Motor neuron (in vitro differentiated cells): ENCODE measurements at regions not wholly inside any gene's neighbourhood (a gene's known extent, or its start where the extent isn't known, plus 50 kb on each side); places are given as distances from the start of the nearest gene placed in this dataset.
A peak's percentile ranks its signal among the peaks of the same experiment; 100 is the strongest.

Experiments
- ATAC-seq, 8 experiments: fragments of 200-7000 bp; cut with Tn5 transposase; replicated peaks in 6 of 8; 2 replicates each; pipeline ENCODE4 v1.8.0; 2021; ENCODE audit warnings: mild to moderate bottlenecking in 8 of 8, moderate library complexity in 8 of 8
- H3K27ac ChIP-seq, 2 donors: fragments of 250-450 bp; sonication (Bioruptor Pico); 2 replicates each; pipeline ENCODE4 v1.9.0; 2021; ENCODE audit warnings: antibody characterized with exemption in 2 of 2, mild to moderate bottlenecking in 2 of 2, moderate library complexity in 1 of 2
- H3K4me1 ChIP-seq, 2 donors: fragments of 250-450 bp; sonication (Bioruptor Pico); replicated peaks in 1 of 2; 2 replicates each; pipeline ENCODE4 v1.6.1; 2021; ENCODE audit warnings: antibody characterized with exemption in 2 of 2, mild to moderate bottlenecking in 2 of 2, moderate library complexity in 1 of 2
- H3K4me3 ChIP-seq, 5 donors: fragments of 250-450 bp; sonication (Bioruptor Pico); 2 replicates each; pipeline ENCODE4 v1.9.0; 2021; ENCODE audit warnings: antibody characterized with exemption in 5 of 5, mild to moderate bottlenecking in 5 of 5, moderate library complexity in 4 of 5
- WGBS, 10 experiments: fragments of 450-650 bp; shearing (Covaris generic); methylation state at CpG; one replicate each; pipeline ENCODE4 v1.0.0; 2022; 5-methylcytosine and 5-hydroxymethylcytosine counted together
- in situ Hi-C, 9 experiments: fragments of 400-800 bp; cut with MboI; loops; one replicate each; pipeline ENCODE4 v1.15.0; 2021; ENCODE audit warnings: low sequenced_read_pairs in 9 of 9, low pct_unique_long_range_greater_than_20kb in 2 of 9; ENCODE audit not compliant: unreplicated experiment in 9 of 9

GRCh38 chr4:14896656-14897175 lies 105.6 kb upstream of the CPEB2 start:
- 40 to 87% (median 80%) methylated on average over 1 to 2 of the region's 2 CpGs; no CpG with 5 or more reads in 4 of the 10 experiments for WGBS, 10 experiments
- ATAC-seq = no peak
- Histone ChIP-seq H3K4me1 (no peaks in the 10 kb centered on the region), H3K27ac (no peak overlapping the region), H3K4me3 (no peak overlapping the region)
- in situ Hi-C loops = no loop called here

- peak in 2 of 8 experiments; percentile 86 to 96 for ATAC-seq
- H3K4me1 ChIP-seq = no peaks in the 10 kb centered on the region
- in situ Hi-C loops = no loop called here
Measured at GRCh38 chr4:14897217-14897616, 105.1 kb upstream of the CPEB2 start.

GRCh38 chr4:14898989-14899388 lies 103.3 kb upstream of the CPEB2 start:
- in situ Hi-C loops = no loop called here
- Histone ChIP-seq H3K27ac (no peak overlapping the region), H3K4me1 (no peaks in the 10 kb centered on the region), H3K4me3 (no peak overlapping the region)
- no peak for ATAC-seq

More at GRCh38 chr4:14897217-14897616, 105.1 kb upstream of the CPEB2 start:
- Histone ChIP-seq H3K4me3 (no peak overlapping the region), H3K27ac (no peak overlapping the region)
- WGBS, 10 experiments = 14 to 83% (median 61%) methylated on average over 1 to 2 of the region's 2 CpGs; no CpG with 5 or more reads in 4 of the 10 experiments

- H3K4me1 ChIP-seq = no peaks in the 10 kb centered on the region
- ATAC-seq = no peak
- no peak overlapping the region for H3K27ac ChIP-seq
- no peak overlapping the region for H3K4me3 ChIP-seq
- in situ Hi-C loops = no loop called here
- WGBS, 10 experiments = 0 to 100% (median 78%) methylated on average over 1 to 3 of the region's 3 CpGs; no CpG with 5 or more reads in 2 of the 10 experiments
Measured at GRCh38 chr4:14902342-14902741, 99.9 kb upstream of the CPEB2 start.

- no peak for ATAC-seq
- no peak overlapping the region for H3K27ac ChIP-seq
- in situ Hi-C loops = no loop called here
- H3K4me1 ChIP-seq = no peaks in the 10 kb centered on the region
- no peak overlapping the region for H3K4me3 ChIP-seq
- WGBS, 10 experiments = 40 to 100% (median 100%) methylated on average over 1 to 2 of the region's 2 CpGs; no CpG with 5 or more reads in 5 of the 10 experiments
Measured at GRCh38 chr4:14903321-14903720, 99.0 kb upstream of the CPEB2 start.

GRCh38 chr4:14906805-14907204 lies 95.5 kb upstream of the CPEB2 start:
- H3K4me3 ChIP-seq = no peak overlapping the region
- H3K4me1 ChIP-seq = no peaks in the 10 kb centered on the region
- no peak overlapping the region for H3K27ac ChIP-seq
- no peak for ATAC-seq
- in situ Hi-C loops = no loop called here

GRCh38 chr4:14908635-14909034 lies 93.6 kb upstream of the CPEB2 start:
- in situ Hi-C loops = no loop called here
- 5 to 63% (median 50%) methylated on average over 2 to 3 of the region's 3 CpGs; no CpG with 5 or more reads in 3 of the 10 experiments for WGBS, 10 experiments
- H3K27ac ChIP-seq = no peak overlapping the region
- H3K4me3 ChIP-seq = no peak overlapping the region
- no peak for ATAC-seq
- no peaks in the 10 kb centered on the region for H3K4me1 ChIP-seq

- Histone ChIP-seq H3K4me3 (no peak overlapping the region), H3K27ac (no peak overlapping the region), H3K4me1 (no peaks in the 10 kb centered on the region)
- in situ Hi-C loops = no loop called here
- WGBS, 10 experiments = 13 to 100% (median 72%) methylated on average over 1 to 5 of the region's 5 CpGs
- ATAC-seq = no peak
Measured at GRCh38 chr4:14910411-14910810, 91.9 kb upstream of the CPEB2 start.

GRCh38 chr4:14912426-14912825 lies 89.9 kb upstream of the CPEB2 start:
- in situ Hi-C loops = no loop called here
- no peak for ATAC-seq
- Histone ChIP-seq H3K27ac (no peak overlapping the region), H3K4me1 (no peaks in the 10 kb centered on the region), H3K4me3 (no peak overlapping the region)
- WGBS, 10 experiments = 29 to 100% (median 60%) methylated on average over 1 to 2 of the region's 2 CpGs; no CpG with 5 or more reads in 1 of the 10 experiments

GRCh38 chr4:14915018-14915417 lies 87.3 kb upstream of the CPEB2 start:
- 0 to 100% (median 88%) methylated on average over 1 to 2 of the region's 2 CpGs; no CpG with 5 or more reads in 5 of the 10 experiments for WGBS, 10 experiments
- no peak for ATAC-seq
- no peak overlapping the region for H3K27ac ChIP-seq

GRCh38 chr4:14916554-14917297 lies 85.6 kb upstream of the CPEB2 start:
- Histone ChIP-seq H3K27ac (no peak overlapping the region), H3K4me1 (peaks cover 3 to 4% of the 10 kb centered on the region in 2 donors), H3K4me3 (no peak overlapping the region)
- peak in 7 of 8 experiments; percentile 92 to 99 (median 94) for ATAC-seq
- in situ Hi-C loops = no loop called here
- 8 to 79% (median 26%) methylated on average over 1 to 6 of the region's 7 CpGs; no CpG with 5 or more reads in 2 of the 10 experiments for WGBS, 10 experiments

More at GRCh38 chr4:14915018-14915417, 87.3 kb upstream of the CPEB2 start:
- Histone ChIP-seq H3K4me3 (no peak overlapping the region), H3K4me1 (peaks cover 3 to 4% of the 10 kb centered on the region in 2 donors)
- in situ Hi-C loops = no loop called here

- WGBS, 10 experiments = 0 to 75% (median 50%) methylated on average over 1 of the region's 1 CpG; no CpG with 5 or more reads in 5 of the 10 experiments
- peaks cover 3 to 4% of the 10 kb centered on the region in 2 donors for H3K4me1 ChIP-seq
- H3K27ac ChIP-seq = no peak overlapping the region
- ATAC-seq = no peak
- in situ Hi-C loops = no loop called here
- no peak overlapping the region for H3K4me3 ChIP-seq
Measured at GRCh38 chr4:14917298-14917633, 85.0 kb upstream of the CPEB2 start.

GRCh38 chr4:14918336-14918735 lies 83.9 kb upstream of the CPEB2 start:
- peak in 5 of 8 experiments; percentile 30 to 59 (median 46) for ATAC-seq
- whole genome bisulfite sequencing, 10 experiments = 0 to 80% (median 55%) methylated on average over 1 to 4 of the region's 4 CpGs; no CpG with 5 or more reads in 1 of the 10 experiments
- Histone ChIP-seq H3K27ac (peak overlapping the region in 1 of 2 donors; percentile 19), H3K4me1 (peaks cover 3 to 4% of the 10 kb centered on the region in 2 donors), H3K4me3 (no peak overlapping the region)
- in situ Hi-C loops = no loop called here

- no peak overlapping the region for H3K27ac ChIP-seq
- WGBS, 10 experiments = 13 to 100% (median 71%) methylated on average over 2 to 4 of the region's 7 CpGs; no CpG with 5 or more reads in 4 of the 10 experiments
- H3K4me1 ChIP-seq = peaks cover 3 to 4% of the 10 kb centered on the region in 2 donors
- ATAC-seq = no peak
- in situ Hi-C loops = no loop called here
- H3K4me3 ChIP-seq = no peak overlapping the region
Measured at GRCh38 chr4:14919785-14920184, 82.5 kb upstream of the CPEB2 start.
